K562 (cell line): ENCODE measurements at regions not wholly inside any gene's neighbourhood (a gene's known extent, or its start where the extent isn't known, plus 50 kb on each side); places are given as distances from the start of the nearest gene placed in this dataset.
A peak's percentile ranks its signal among the peaks of the same experiment; 100 is the strongest.

Source experiments
- ATAC-seq: fragments of 200-7000 bp; cut with Tn5 transposase; 3 replicates; pipeline ENCODE4 v1.9.1; 2020; ENCODE audit warnings: moderate library complexity
- BruUV-seq: library from RNA; stranded (reverse); fragments of 400-500 nt; replicated peaks from 2 replicates; lab custom pipeline; 2021; lab: Mats Ljungman, UMichigan
- CTCF ChIA-PET: fragments of 300-600 bp; formaldehyde crosslinking; extraction: SDS; loops from one replicate; lab custom pipeline; 2021; ENCODE audit warnings: low intra/inter-chr PET ratio; lab: Yijun Ruan, JAX
- POLR2A ChIA-PET: fragments of 300-600, 350-650 bp; sonication (Branson Sonifier 250); formaldehyde crosslinking; extraction: SDS; loops from one replicate; lab custom pipeline; 2021; ENCODE audit warnings: antibody characterized with exemption, inconsistent platforms; lab: Yijun Ruan, JAX
- DNase-seq, 4 experiments: peaks; one replicate each; pipeline versions ENCODE4 v3.0.0 to v3.0.0-alpha.2; 2011 to 2018; ENCODE audit warnings: low spot score in 3 of 4, mixed read lengths in 3 of 4; ENCODE audit errors: extremely low read depth in 1 of 4
- FAIRE-seq: peaks from 2 replicates; lab custom pipeline; 2011; peaks lifted over from hg19 to GRCh38; lab: Jason Lieb, UNC
- H2AFZ ChIP-seq: 2 replicates; pipeline ENCODE4 v1.6.0; 2011; ENCODE audit warnings: low read depth, low read length, control low read depth, inconsistent platforms
- H3K27ac ChIP-seq: fragments of 200-600 bp; 3 replicates; pipeline ENCODE4 v1.8.0; 2011; ENCODE audit warnings: low read depth, mild to moderate bottlenecking, control low read depth, inconsistent platforms, low read length, moderate library complexity, mixed read lengths; ENCODE audit errors: extremely low read depth
- H3K27me3 ChIP-seq, 2 experiments: fragments of 300-600 bp in 1 of 2; 2 replicates in 1 of 2; 3 replicates in 1 of 2; pipeline versions ENCODE4 v1.6.0 to v1.8.0; 2011; ENCODE audit warnings: inconsistent platforms in 2 of 2, low read length in 2 of 2, mild to moderate bottlenecking in 1 of 2, mixed read lengths in 1 of 2, moderate library complexity in 1 of 2; ENCODE audit not compliant: control insufficient read depth in 2 of 2, insufficient read depth in 2 of 2
- H3K36me3 ChIP-seq: fragments of 300-600 bp; 3 replicates; pipeline ENCODE4 v1.8.0; 2011; ENCODE audit warnings: mild to moderate bottlenecking, low read length, inconsistent platforms; ENCODE audit not compliant: control insufficient read depth, insufficient read depth
- H3K4me1 ChIP-seq, 2 experiments: fragments of 200-600 bp in 1 of 2; replicated peaks in 1 of 2; 2 replicates in 1 of 2; 3 replicates in 1 of 2; pipeline versions ENCODE4 v1.5.1 to v1.8.0; 2011; ENCODE audit warnings: inconsistent platforms in 2 of 2, low read length in 2 of 2, mild to moderate bottlenecking in 1 of 2, mixed read lengths in 1 of 2, moderate library complexity in 1 of 2; ENCODE audit not compliant: control insufficient read depth in 2 of 2, insufficient read depth in 2 of 2
- H3K4me2 ChIP-seq: 2 replicates; pipeline ENCODE4 v1.6.1; 2011; ENCODE audit warnings: low read length, control low read depth, inconsistent platforms, mixed read lengths; ENCODE audit not compliant: insufficient read depth
- H3K4me3 ChIP-seq: fragments of 200-600 bp; sonication (generic), shearing (Covaris generic); 2 replicates; pipeline ENCODE4 v1.5.1; 2016; ENCODE audit warnings: control low read depth, inconsistent platforms
- H3K79me2 ChIP-seq: fragments of 200-600 bp; 3 replicates; pipeline ENCODE4 v1.8.0; 2011; ENCODE audit warnings: low read length, inconsistent platforms; ENCODE audit not compliant: control insufficient read depth, insufficient read depth
- H3K9ac ChIP-seq, 2 experiments: 2 replicates each; pipeline versions ENCODE4 v1.6.0 to v1.6.1; 2011; ENCODE audit warnings: low read depth in 2 of 2, low read length in 2 of 2, control low read depth in 1 of 2, inconsistent platforms in 1 of 2, mild to moderate bottlenecking in 1 of 2, mixed read lengths in 1 of 2; ENCODE audit not compliant: insufficient read depth in 1 of 2
- H3K9me1 ChIP-seq: one replicate; pipeline ENCODE4 v1.6.0; 2011; ENCODE audit warnings: inconsistent platforms, mild to moderate bottlenecking, low read length, moderate library complexity; ENCODE audit not compliant: control insufficient read depth, insufficient read depth
- H3K9me3 ChIP-seq: replicated peaks from 2 replicates; pipeline ENCODE4 v1.5.1; 2011; ENCODE audit warnings: low read depth, low read length, inconsistent platforms; ENCODE audit not compliant: control insufficient read depth, insufficient read depth
- H4K20me1 ChIP-seq: replicated peaks from 2 replicates; pipeline ENCODE4 v1.6.1; 2011; ENCODE audit warnings: low read length, inconsistent platforms, mixed read lengths; ENCODE audit not compliant: control insufficient read depth, insufficient read depth
- CC2D1A ChIP-seq: fragments of 450-650 bp; IDR thresholded peaks from 2 replicates; pipeline ENCODE4 v1.6.1; 2017; ENCODE audit warnings: mild to moderate bottlenecking
- PCBP2 ChIP-seq: fragments of 200-400 bp; formaldehyde crosslinking; IDR thresholded peaks from 2 replicates; pipeline ENCODE4 v1.6.1; 2018; ENCODE audit warnings: low read length, low read depth, mild to moderate bottlenecking, moderate library complexity; ENCODE audit not compliant: poor library complexity, severe bottlenecking
- VEZF1 ChIP-seq: fragments of 200-800 bp; sonication (Bioruptor generic); IDR thresholded peaks from 2 replicates; pipeline ENCODE4 v1.6.1; 2017; ENCODE audit warnings: missing genetic modification characterization, missing compliant biosample characterization
- ZC3H11A ChIP-seq: IDR thresholded peaks from 2 replicates; pipeline ENCODE4 v1.6.1; 2012; ENCODE audit warnings: low read depth, low read length, improper control_type of control experiment
- ZNF263 ChIP-seq: sonication (generic); formaldehyde crosslinking; IDR thresholded peaks from 2 replicates; pipeline ENCODE4 v1.8.0; 2022; ENCODE audit warnings: mild to moderate bottlenecking, missing genetic modification reagents, borderline replicate concordance
- WGBS: fragments of 100-300 bp; shearing (Covaris generic); methylation state at CpG from one replicate; pipeline ENCODE4 v1.1.6; 2016; ENCODE audit warnings: low coverage, mixed read lengths; ENCODE audit not compliant: insufficient coverage; ENCODE audit errors: missing lambda C conversion rate; 5-methylcytosine and 5-hydroxymethylcytosine counted together
- in situ Hi-C: fragments of 300-500 bp; cut with MboI; formaldehyde crosslinking; loops from 4 replicates; pipeline ENCODE4 v1.15.0; 2018; ENCODE audit warnings: inconsistent platforms, mixed read lengths
- intact Hi-C: fragments of 100-400 bp; cut with micrococcal nuclease; formaldehyde crosslinking; loops from 2 replicates; pipeline ENCODE4 v1.14.2; 2022
- TF ChIP-seq, protein P1 (sequence below): IDR thresholded peaks from 2 replicates; pipeline ENCODE4 v1.6.1; 2016; ENCODE audit warnings: missing genetic modification characterization, missing compliant biosample characterization

DNA sequence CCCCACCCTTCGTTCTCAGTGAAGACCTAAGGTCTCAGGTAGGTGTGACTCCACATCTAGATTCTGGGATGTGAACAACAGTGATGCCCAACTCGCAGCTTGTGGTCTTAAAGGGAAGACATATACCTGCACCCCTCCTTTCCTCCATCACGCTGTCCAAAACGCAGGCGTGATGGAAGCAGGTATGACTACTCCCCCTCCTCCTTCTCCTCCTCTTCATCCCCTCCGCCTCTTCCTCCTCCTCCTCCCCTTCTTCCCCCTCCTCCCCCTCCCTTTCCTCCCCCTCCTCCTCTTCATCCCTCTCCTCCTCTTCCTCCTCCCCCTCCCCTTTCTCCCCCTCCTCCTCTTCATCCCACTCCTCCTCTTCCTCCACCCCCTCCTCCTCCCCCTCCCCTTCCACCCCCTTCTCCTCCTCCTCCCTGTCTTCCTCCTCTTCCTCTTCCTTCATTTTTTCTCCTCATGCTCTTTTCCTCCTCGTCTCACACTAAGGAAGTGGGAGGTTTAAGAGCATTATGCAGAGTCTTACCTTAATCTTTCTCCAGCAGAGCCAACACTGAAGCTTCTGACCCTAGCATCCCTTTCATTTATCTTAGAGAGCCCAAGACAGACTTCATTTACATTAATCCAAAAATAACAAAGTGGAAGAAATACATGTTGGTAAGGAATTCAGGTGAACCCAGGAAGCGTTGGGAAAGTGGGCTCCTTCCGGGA, 352.5 kb downstream of the FOXL1 start:
- intact Hi-C loops: no loop called here
- Histone ChIP-seq H3K79me2 (no peaks in the 10 kb centered on the region), H3K27me3 (peaks cover 13 to 72% of the 10 kb centered on the region in 2 experiments), H3K4me2 (no peak overlapping the region), H3K9me1 (no peaks in the 10 kb centered on the region), H2AFZ (no peak overlapping the region), H3K9me3 (no peaks in the 10 kb centered on the region; the same call in 1 of the 2 replicates), H3K4me1 (peaks cover 19 to 26% of the 10 kb centered on the region in 2 experiments), H3K9ac (no peak overlapping the region), H3K36me3 (no peaks in the 10 kb centered on the region)
- FAIRE-seq (no peak), DNase-seq (no peak)
- 2% methylated on average over 6 of the region's 9 CpGs for WGBS
- CTCF ChIA-PET: no interaction called here
- no TSS peak for BruUV-seq
- POLR2A ChIA-PET: no interaction called here
- in situ Hi-C loops: no loop called here
- TF ChIP-seq PCBP2 (peak; percentile 49), VEZF1 (CRISPR knock-in tag) (0 out of 2 replicates have a peak, but pooled peaks have one; percentile 20), ZNF263 (CRISPR knock-in tag) (peak; percentile 82), CC2D1A (no peak), ZC3H11A (no peak)
- TF ChIP-seq, protein P1, sequence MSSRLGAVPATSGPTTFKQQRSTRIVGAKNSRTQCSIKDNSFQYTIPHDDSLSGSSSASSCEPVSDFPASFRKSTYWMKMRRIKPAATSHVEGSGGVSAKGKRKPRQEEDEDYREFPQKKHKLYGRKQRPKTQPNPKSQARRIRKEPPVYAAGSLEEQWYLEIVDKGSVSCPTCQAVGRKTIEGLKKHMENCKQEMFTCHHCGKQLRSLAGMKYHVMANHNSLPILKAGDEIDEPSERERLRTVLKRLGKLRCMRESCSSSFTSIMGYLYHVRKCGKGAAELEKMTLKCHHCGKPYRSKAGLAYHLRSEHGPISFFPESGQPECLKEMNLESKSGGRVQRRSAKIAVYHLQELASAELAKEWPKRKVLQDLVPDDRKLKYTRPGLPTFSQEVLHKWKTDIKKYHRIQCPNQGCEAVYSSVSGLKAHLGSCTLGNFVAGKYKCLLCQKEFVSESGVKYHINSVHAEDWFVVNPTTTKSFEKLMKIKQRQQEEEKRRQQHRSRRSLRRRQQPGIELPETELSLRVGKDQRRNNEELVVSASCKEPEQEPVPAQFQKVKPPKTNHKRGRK: peak; percentile 48; the same call in 1 of the 2 replicates
- TF ChIP-seq, all 486 proteins: peak for 4
- ATAC-seq: no peak
- Histone ChIP-seq H3K27ac (no peak overlapping the region), H4K20me1 (peaks cover 9% of the 10 kb centered on the region; the same call in 1 of the 2 replicates), H3K4me3 (no peak overlapping the region)
